ENCODE measurements at regions not wholly inside any gene's neighbourhood (a gene's known extent, or its start where the extent isn't known, plus 50 kb on each side); places are given as distances from the start of the nearest gene placed in this dataset.

DNA sequence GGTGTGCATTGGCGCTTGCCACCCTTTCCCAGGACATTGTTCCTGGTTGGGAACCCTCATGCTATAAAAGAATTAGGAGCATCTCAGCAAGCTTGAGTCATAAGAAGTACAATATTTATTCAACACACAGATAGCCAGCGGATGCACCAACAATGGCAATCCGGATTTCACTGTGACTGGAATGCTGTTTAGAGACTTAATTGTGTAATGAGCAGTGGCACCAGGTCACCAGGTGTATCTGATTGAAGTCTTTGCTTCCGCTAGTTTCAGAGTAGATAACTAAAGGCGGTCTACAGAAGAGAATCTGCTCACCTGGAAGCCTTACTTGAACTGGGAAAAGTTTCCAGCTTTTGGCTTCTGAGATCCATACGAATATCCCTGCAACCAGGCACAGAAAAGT, 772.3 kb upstream of the GHITM start:
- TF ChIP-seq, protein P1, sequence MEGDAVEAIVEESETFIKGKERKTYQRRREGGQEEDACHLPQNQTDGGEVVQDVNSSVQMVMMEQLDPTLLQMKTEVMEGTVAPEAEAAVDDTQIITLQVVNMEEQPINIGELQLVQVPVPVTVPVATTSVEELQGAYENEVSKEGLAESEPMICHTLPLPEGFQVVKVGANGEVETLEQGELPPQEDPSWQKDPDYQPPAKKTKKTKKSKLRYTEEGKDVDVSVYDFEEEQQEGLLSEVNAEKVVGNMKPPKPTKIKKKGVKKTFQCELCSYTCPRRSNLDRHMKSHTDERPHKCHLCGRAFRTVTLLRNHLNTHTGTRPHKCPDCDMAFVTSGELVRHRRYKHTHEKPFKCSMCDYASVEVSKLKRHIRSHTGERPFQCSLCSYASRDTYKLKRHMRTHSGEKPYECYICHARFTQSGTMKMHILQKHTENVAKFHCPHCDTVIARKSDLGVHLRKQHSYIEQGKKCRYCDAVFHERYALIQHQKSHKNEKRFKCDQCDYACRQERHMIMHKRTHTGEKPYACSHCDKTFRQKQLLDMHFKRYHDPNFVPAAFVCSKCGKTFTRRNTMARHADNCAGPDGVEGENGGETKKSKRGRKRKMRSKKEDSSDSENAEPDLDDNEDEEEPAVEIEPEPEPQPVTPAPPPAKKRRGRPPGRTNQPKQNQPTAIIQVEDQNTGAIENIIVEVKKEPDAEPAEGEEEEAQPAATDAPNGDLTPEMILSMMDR (conservative IDR thresholded peaks at IDR 0.05), result no peak
- no peak overlapping the region for H3K27ac Mint-ChIP-seq (ENCODE audit: unreplicated experiment)
- no peaks in the 10 kb centered on the region for H3K4me1 Mint-ChIP-seq
- H3K4me3 Mint-ChIP-seq, result no peak overlapping the region
- H3K27me3 Mint-ChIP-seq (ENCODE audit: low read depth), result no peaks in the 10 kb centered on the region
- H3K9me3 Mint-ChIP-seq, result no peaks in the 10 kb centered on the region
- no peak for DNase-seq (ENCODE audit: low read depth, low spot score)
- no peaks in the 10 kb centered on the region for H3K36me3 Mint-ChIP-seq (ENCODE audit: low read depth)

GRCh38 chr10:83371696-83372490, 767.4 kb upstream of the GHITM start:
- no peaks in the 10 kb centered on the region for H3K36me3 Mint-ChIP-seq (ENCODE audit: low read depth)
- TF ChIP-seq, protein P1 (conservative IDR thresholded peaks at IDR 0.05), result no peak
- DNase-seq (ENCODE audit: low read depth, low spot score), result no peak
- no peak overlapping the region for H3K27ac Mint-ChIP-seq (ENCODE audit: unreplicated experiment)
- H3K4me1 Mint-ChIP-seq, result no peaks in the 10 kb centered on the region
- H3K27me3 Mint-ChIP-seq (ENCODE audit: low read depth), result no peaks in the 10 kb centered on the region
- no peak overlapping the region for H3K4me3 Mint-ChIP-seq
- H3K9me3 Mint-ChIP-seq, result peaks cover 3% of the 10 kb centered on the region

DNA sequence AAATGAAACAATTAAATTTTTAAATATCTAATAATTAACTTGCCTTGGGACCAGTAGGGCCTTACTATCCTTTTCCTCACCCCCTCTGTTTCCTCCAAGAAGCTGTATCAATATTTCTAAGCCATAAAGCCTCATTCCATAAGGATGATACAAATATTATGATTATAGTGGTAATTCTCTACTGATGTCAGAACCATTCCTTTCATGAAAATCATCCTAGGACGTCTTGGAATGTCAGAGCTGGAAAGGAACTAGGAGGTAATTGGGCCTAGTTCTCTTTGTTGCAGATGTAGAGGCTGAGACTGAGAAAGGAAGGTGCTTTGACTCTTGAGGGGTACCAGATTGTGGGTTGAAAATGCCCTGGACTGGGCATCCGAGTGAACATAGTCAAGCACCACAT, 766.7 kb upstream of the GHITM start:
- peaks cover 3% of the 10 kb centered on the region for H3K9me3 Mint-ChIP-seq
- no peaks in the 10 kb centered on the region for H3K4me1 Mint-ChIP-seq
- no peak for DNase-seq (ENCODE audit: low read depth, low spot score)
- H3K27me3 Mint-ChIP-seq (ENCODE audit: low read depth), result no peaks in the 10 kb centered on the region
- no peak overlapping the region for H3K27ac Mint-ChIP-seq (ENCODE audit: unreplicated experiment)
- H3K4me3 Mint-ChIP-seq, result no peak overlapping the region
- TF ChIP-seq, protein P1 (conservative IDR thresholded peaks at IDR 0.05), result no peak
- no peaks in the 10 kb centered on the region for H3K36me3 Mint-ChIP-seq (ENCODE audit: low read depth)

DNA sequence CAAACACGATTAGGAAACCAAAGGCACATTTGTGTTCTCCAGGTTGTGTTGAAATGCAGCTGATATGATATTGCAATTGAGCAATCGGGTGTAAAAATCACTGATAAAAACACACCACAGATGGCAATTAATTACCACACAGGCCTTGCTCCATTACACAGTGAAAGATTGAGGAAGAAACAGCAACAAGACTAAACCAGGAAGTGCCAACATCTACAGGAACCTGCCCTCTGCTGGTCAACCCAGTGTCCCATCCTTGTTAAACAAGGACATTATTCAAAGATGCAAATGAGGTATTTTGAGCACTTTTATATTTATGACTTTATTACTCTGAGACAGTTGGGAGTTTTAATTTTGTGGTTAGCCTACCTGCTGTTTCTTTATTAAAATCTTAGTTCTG, 765.6 kb upstream of the GHITM start:
- Mint-ChIP-seq H3K36me3 (ENCODE audit: low read depth) (no peaks in the 10 kb centered on the region), H3K4me3 (no peak overlapping the region), H3K27ac (ENCODE audit: unreplicated experiment) (no peak overlapping the region), H3K9me3 (peaks cover 3% of the 10 kb centered on the region), H3K27me3 (ENCODE audit: low read depth) (no peaks in the 10 kb centered on the region), H3K4me1 (no peaks in the 10 kb centered on the region)
- DNase-seq (ENCODE audit: low read depth, low spot score), result no peak
- TF ChIP-seq, protein P1 (conservative IDR thresholded peaks at IDR 0.05), result peak; percentile 63

GRCh38 chr10:83374741-83375140, 764.6 kb upstream of the GHITM start:
- TF ChIP-seq, protein P1 (conservative IDR thresholded peaks at IDR 0.05), result no peak
- H3K4me3 Mint-ChIP-seq, result no peak overlapping the region
- peaks cover 3% of the 10 kb centered on the region for H3K9me3 Mint-ChIP-seq
- H3K36me3 Mint-ChIP-seq (ENCODE audit: low read depth), result no peaks in the 10 kb centered on the region
- H3K4me1 Mint-ChIP-seq, result no peaks in the 10 kb centered on the region
- no peak overlapping the region for H3K27ac Mint-ChIP-seq (ENCODE audit: unreplicated experiment)
- H3K27me3 Mint-ChIP-seq (ENCODE audit: low read depth), result no peaks in the 10 kb centered on the region
- no peak for DNase-seq (ENCODE audit: low read depth, low spot score)
